Left renal pelvis (tissue), 4 donors: ENCODE measurements at regions not wholly inside any gene's neighbourhood (a gene's known extent, or its start where the extent isn't known, plus 50 kb on each side); places are given as distances from the start of the nearest gene placed in this dataset.
"Not testable (repeated sequence)": the region's sequence is repeated elsewhere in the genome, so short reads cannot be mapped to it uniquely, and the experiment has no call there.

Experiments
- DNase-seq, 4 donors: peaks; one replicate each; pipeline ENCODE4 v3.0.0-alpha.2; 2013; ENCODE audit warnings: low read depth in 4 of 4, low spot score in 3 of 4

DNA sequence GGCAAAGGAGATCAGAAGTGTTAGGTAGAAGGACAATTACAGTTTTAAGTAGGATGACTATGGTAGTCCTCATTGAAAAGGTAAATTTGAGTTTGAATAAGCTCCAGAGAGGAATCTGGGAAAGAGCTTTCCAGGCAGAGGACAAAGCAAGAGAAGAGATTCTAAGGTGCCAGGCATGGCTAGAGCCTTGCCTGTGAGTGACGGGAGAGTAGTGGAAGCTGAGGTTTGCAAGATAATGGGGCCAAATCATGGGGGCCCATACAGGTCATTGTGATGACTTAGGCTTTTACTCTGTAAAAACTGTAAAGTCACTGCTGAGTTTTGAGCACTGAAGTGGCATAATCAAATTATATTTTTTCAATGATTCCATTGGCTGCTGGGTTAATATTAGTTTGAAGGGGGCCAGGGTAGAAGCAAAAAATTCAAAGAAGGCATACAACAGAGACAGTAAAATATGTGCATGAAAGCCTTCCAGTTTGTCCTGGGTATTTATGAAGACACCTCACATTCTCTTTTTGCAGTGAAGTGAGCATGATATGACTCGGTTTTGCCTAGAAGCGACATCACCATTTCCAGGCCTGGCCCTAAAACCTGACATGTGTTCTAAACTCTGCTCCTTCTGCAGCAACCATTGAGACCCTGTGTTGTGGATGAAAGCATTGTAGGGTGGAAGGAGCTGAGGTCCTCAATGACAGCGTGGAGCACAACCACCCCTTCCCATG, 279.8 kb upstream of the TNC start:
- DNase-seq = no peak

DNA sequence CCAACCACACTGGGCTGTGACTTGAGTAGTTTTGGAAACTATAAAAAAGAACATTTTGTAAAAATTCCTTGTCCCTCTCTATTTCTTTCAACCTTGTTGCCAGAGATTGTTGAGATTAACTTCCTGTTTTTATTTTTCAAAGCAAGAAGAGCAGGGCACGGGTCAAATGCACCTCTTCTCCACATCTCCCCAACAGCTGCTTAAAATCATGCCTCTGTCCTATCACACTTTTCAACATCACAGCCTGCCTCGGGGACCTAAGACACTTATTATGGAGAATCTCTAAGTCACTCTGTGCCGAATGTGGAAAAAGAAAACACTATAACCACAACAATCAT, 280.3 kb upstream of the TNC start:
- no peak for DNase-seq

DNA sequence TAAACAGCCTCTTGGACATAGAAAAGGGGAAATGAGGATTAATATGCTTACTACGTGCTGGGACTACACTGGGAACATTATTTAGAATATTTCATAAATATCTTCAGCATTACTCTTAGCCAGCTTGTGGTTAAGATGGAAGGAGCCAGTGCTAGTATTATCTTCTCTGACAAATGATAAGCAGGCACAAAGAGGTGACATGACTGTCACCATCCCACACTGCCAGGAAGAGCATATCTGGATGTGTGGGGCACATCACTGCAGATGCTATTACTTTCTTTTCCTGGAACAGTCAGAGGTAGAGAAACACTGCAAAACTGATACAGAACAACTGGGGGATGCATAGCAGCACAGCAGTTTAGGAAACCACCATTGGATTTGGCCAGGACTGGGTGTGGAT, 281.0 kb upstream of the TNC start:
- DNase-seq = no peak

DNA sequence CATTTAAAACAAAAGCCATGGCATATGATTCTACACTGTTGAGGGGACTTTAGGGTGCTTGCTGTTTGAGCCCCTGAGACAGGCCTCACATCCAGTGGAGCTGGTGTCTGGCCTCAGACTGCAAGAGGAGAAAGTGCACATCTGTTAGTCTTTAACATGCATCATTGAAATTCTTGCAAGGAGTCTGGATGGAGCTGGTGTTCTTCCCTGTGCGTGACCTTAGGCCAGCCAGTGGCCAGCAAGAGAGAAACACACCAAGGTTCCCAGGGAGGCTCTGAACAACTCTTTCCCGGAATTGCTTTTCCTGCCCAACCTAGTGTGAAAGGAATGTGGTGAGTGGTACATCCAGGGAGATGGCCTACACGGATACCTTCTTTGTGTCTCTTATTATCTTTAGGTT, 282.8 kb upstream of the TNC start:
- DNase-seq = peak in 1 of 4 donors; percentile 12

DNA sequence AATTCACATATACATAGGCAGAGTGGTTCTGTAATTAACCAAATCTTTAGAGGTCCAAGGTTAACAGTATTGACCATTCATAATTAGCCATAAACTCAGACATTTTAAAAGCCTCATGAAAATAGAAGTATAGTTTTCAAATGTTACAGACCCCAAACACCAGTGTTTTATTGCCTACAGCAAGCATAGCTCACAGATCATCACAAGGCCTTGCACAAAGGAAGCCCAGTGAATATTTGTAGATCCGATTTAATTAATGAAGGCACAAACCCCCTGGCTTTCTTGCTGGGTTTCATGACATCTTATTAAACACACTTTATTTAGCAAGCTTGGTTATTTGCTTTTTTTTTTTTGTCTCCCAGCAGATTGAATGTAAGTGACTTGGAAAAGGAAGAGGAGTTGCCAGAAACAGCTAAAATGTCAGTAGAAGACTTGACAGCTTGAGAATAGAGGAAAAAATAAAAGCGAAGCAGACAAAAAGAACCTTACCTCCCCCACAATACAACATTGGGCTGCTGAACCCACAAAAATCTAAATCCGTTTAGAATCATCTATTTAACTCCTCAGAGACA, 283.9 kb upstream of the TNC start:
- DNase-seq = peak; percentile 27 to 49 (median 47)

DNA sequence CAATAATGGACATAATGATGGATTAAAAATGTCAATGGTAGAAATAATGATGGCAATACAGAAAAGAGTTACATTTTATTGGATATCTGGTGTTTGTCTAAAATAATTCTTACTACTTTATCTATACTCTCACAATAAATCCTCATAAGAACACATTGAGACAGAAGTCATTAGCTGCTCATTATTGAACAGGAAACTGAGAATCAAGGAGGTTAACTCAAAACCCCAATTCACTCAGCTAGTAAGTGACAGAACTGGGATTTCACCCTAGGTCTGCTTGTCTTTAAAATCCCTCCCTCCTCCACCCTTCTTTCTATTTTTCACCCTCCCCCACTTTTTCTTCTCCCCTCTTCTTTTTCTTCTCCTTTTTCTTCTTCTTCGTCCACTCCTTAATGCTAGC, 285.8 kb upstream of the TNC start:
- DNase-seq = no peak

DNA sequence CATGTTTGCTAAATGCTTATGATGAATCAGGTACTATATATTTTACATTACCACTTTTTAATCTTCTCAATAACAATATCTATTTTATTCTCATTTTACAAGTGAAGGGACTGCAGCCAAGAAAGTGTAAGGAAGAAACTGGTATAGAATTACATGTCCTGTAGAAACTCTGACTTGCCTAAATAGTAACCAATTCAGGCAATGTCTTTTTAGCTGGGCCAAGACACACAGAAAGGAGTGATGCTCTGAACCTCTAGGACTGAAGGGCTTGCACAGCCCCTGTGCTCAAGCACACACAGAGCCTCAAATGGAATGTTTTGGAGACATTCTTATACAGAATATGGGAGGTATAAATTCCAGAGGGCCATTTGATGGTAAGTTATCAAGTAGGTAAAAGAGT, 286.4 kb upstream of the TNC start:
- DNase-seq = no peak

DNA sequence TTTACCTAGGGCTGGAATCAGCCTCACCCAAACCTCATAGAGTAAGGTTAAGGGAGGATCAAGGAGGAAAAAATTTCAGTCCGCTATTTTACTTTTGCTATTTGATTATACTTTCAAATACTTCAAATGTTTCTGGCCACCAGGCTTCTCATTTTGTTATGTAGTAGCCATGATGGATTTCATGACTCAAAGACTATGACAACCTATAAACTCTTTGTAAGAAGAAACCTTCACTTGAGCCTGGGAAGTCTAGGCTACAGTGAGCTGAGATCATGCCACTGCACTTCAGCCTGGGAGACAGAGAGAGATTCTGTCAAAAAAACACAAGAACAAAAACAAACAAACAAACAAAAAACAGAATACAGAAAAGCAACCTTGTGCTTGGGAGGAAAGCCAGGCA, 293.6 kb upstream of the TNC start:
- no peak for DNase-seq

DNA sequence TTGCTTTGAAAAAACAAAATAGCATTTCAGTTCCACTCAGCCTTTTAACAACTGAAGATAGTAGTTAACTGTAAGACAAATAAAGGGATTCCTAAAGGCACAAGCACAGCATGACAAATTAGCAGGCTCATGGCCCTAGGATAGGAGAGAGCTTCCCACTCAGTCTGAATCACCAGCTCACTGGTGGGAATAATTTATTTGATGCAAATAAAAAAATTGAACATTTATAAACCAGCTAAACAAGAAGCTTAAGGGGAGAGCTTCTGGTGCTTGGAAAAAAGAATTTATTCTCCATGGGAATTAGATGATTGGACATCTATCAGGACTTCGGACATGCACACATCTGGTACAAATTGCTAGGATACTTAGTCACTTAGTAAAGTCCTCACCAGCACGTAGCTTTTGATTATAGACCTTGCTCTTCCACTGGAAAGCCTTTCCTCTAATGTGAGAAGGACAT, 294.1 kb upstream of the TNC start:
- no peak for DNase-seq

DNA sequence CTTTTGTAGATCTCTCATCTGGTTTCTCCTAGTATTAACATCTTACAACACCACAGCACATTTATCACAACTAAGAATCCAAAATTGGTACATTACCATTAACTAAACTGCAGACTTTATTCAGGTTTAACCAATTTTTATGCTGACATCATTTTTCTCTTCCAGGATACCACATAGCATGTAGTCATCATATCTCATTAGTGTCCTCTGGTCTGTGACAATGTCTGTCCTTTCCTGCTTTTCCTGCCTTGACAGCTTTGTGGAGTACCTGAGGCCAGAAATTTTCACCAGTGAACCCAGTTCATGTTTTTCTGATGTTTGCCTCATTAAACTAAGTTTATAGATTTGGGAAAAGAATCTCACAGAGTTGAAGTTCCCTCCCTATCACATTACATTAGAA, 294.7 kb upstream of the TNC start:
- no peak for DNase-seq

DNA sequence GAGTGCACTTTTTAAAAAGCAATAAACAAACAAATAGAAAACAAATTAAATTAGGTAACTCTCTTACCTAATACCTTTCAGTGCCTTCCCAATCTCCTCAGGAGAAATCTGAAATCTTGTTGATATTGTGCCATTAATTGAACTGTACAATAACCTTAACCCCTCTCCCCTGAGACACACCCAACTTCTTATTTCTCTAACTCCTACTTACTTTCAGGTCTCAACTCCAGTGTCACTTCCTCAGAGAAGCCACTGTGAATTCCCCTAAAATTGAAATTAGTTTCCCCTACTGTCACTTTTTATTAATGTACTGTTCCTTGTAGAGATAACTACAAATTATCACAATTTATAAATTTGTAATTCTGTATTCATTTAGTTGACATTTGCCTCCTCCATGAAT, 295.3 kb upstream of the TNC start:
- DNase-seq = no peak

DNA sequence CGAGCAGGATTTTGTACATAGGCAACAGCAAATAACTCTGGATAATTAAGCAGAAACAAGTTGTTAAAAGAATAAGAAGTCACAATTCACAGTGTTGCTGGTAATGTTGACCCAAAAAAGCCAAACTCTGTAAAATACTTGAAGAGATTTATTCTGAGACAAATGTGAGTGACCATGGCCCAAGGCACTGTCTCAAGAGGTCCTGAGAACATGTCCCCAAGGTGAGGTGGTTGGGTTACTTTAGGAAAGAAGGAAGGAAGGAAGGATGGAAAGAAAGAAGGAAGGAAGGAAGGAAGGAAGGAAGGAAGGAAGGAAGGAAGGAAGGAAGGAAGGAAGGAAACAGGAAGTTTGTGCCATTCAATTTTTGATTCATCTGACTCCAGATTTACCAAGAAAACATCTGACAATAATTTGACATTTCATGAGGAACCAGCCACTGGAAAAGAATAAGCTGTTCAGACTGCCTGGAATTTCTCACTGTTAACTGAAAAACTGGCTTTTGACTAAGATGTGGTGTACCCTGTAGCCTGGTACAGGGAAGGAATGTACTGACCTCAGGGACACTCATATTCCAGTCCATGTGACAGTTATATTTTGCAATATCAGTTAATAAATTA, 295.9 kb upstream of the TNC start:
- DNase-seq = no peak

DNA sequence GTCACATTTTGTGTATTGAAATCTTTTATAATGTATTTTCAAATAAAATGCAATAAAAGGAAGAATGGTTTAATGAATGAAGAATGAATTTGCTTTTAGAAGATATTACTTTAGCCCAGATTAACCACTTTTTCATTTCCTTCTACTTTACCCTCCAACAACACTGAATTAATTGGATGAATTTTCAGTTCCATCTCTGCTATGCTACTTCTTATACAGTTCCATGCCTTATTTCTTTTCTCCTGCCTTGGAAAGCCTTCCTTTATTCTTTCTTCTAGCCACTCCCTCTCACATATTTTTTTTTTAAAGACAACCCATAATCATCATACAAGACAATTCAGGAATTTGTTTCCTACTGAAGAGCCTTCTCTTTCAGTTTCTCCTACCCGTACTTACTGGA, 296.6 kb upstream of the TNC start:
- no peak for DNase-seq

DNA sequence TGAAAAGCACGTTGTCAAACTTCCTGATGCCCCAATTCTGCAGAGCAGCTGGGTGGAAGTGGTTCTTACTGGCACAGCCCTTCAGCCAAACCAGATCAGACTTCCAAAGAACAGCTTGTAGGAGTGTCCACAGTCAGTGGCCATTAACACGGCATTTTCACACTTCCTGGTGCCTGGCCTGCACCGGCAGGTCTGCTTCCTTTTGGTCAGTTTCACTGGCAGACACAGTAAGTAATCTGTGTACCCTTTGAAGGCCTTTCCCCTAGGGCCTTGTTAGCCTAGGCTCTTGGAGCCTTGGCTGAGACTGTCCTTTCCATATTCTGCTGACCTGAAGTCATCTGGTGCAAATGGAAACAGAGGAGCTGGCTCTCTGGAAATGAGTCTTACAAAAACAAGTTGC, 297.5 kb upstream of the TNC start:
- DNase-seq = no peak

DNA sequence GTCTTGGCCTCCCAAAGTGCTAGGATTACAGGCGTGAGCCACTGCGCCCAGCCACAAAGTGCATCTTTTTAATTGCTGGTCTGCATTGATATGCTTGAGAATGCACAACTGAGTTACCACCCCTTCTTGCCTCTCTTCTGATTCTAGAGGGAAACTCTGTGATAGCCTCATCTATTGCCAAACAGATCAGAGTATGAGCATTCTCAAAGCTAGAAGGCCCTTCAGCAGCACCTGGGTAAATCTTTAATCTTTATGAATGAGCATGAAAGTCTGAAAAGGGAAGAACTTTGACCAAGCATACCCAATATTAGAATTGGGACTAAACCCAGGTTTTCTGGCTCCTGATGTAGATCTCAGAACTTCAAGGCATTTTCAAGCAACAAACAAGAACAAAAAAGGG, 298.3 kb upstream of the TNC start:
- DNase-seq = no peak

DNA sequence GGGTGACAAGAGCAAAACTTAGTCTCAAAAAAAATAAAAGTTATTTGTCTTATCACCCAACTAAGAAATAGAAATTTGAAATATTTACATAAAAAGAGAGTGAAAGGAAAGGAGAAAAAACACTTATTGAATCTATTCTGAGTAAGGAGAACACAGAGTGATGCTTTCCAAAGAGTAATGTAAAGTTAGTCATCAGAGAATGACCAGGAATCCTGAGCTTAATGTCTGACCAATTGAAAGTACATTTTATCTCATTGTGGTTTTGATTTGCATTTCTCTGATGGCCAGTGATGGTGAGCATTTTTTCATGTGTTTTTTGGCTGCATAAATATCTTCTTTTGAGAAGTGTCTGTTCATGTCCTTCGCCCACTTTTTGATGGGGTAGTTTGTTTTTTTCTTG, 300.2 kb upstream of the TNC start:
- DNase-seq = not testable (repeated sequence)

DNA sequence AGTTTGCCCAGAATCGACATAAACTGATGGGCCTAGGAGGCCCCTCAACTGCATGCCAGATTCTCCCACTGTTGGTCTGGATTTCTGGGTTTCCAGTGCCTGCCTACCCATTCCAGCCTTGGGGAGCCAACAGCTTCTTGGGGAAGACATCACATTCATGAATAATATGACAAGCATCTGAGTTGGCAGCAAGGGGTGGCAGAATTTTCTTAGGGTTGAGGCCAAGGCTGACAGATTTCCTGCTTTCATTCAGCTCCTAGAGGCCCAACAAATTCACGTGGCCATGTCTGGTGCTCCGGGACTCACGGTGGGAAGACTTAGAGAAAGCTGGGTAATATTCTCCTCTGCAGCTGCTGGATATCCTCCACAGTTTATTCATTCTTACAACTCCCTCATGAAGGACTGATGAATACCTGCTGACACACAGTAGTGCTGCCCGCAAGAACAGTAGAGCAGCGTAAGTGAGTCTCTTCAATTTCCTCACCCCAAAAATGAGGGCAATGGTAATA, 305.0 kb upstream of the TNC start:
- no peak for DNase-seq

DNA sequence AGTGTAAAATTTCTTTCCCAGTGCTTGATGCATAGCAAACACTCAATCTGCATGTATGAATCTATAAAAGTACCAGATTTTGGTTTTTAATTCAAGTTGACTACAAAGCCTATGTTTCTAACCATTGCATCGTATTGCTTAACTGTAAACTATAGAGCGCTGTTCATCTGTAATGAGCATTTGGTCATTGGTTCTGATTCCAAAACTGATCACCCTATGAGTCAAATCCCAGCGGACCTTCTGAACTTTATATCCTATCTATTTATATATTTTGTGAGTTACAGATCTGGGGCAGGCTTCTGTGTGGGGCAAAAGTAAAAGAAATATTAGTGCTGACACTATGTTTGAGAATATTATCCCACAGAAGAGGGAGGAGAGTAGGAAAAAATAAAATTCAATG, 305.7 kb upstream of the TNC start:
- no peak for DNase-seq

DNA sequence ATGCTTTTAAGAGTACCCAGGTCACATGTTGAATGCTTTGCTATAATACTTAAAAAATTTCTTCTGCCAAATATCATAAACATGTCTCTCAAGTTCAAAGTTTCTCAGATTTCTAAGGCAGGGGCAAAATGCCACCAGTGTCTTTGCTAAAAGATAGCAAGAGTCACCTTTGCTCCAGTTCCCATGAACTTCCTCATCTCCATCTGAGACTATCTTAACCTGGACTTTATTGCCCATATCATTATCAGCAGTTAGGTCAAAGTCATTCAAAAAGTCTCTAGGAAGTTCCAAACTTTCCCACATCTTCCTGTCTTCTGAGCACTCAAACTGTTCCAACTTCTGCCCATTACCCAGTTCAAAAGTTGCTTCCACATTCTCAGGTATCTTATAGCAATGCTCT, 307.6 kb upstream of the TNC start:
- no peak for DNase-seq

DNA sequence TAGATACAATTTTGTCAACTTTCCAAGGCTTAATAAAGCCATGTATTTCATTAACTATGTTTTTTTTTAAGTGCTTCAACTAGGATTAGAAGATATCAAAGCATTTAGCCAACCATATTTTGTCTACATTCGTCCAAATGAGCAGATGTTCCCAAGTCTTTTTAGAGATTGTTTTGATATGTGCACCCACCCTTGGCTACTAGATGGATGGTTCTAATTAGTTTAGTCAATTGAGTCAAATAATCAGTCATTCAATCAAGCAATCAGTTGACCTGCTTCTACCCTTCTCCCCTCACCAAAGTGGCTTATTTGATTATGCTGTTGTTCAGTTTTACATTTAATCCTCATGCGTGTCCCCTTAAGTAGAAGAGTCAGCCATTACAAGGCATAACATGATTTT, 319.5 kb upstream of the TNC start:
- no peak for DNase-seq

DNA sequence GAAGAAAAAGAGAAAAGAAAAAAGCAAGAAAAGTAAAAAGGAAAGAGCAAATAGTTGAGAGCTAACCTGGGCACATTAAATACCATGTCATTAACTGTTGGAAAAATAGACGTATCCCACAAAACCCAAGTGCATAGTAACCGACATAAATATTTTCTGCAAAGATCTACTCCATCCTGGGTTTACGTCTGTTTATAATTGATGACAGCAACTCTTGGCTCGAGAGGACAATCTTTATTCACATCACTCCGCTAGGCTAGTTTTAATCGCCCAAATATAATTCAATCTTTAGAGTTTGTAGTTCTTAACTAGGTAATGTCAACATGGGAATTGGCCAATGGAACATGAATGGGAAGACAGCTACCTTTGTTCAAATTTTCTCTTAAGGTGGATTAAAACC, 321.7 kb upstream of the TNC start:
- no peak for DNase-seq

DNA sequence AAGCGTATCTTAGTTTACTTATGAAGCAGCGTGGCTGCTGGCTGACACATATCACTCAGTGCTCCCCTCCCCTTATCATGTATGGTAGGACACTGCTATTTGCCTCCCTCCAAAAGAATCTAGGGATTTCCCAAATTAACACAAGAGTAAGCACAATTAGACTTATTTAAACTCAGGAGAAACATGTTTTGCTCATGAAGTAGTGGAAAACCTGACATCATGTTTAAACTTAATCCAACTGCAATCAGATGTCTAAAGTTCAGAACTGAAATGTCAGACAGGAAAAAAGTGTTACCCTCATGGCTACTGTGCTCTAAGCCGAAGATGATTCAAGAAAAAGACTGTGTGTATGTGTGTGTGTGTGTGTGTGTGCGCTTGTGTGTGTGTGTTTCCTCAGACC, 324.1 kb upstream of the TNC start:
- DNase-seq = no peak
